ENCODE measurements at regions not wholly inside any gene's neighbourhood (a gene's known extent, or its start where the extent isn't known, plus 50 kb on each side); places are given as distances from the start of the nearest gene placed in this dataset.

DNA sequence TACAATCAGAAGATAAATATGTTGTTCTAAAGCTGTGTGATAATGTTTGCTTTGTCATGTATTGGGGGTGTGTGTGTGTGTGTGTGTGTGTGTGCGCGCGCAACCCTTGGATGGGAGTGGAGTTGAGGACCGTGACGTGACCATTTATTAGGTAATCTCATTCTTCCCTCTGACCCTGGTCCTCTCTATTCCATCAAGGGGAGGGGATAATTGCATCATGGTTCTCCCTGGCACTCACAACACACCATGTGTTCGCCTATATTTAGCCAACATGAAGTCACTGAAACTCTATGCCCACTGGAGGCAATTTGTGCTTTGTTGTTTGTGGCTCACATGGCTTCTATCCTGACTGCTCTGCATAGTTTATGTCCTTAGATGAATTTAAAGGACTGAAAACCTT is 79.8 kb upstream of the LRPPRC start:
- TF ChIP-seq MAX (IDR thresholded peaks at IDR 0.05; ENCODE audit: low read depth, low read length) (no peak), RAD21 (IDR thresholded peaks at IDR 0.05; ENCODE audit: insufficient read depth, low read depth, low read length) (no peak), EGR1 (IDR thresholded peaks at IDR 0.05; ENCODE audit: borderline replicate concordance in 1 of 2, low read depth in 2 of 2, low read length in 2 of 2) (no peak), EP300 (IDR thresholded peaks at IDR 0.05; ENCODE audit: borderline replicate concordance in 1 of 2, control insufficient read depth in 1 of 2, low read depth in 2 of 2, low read length in 2 of 2) (no peak), BCL11A (IDR thresholded peaks at IDR 0.05; ENCODE audit: low read depth, low read length) (no peak), GABPA (IDR thresholded peaks at IDR 0.05; ENCODE audit: low read depth) (no peak), SMC3 (IDR thresholded peaks at IDR 0.05; ENCODE audit: borderline replicate concordance, low read length) (no peak), POLR2A (IDR thresholded peaks at IDR 0.05; ENCODE audit: low read depth, low read length) (no peak)
- TF ChIP-seq, protein P1, sequence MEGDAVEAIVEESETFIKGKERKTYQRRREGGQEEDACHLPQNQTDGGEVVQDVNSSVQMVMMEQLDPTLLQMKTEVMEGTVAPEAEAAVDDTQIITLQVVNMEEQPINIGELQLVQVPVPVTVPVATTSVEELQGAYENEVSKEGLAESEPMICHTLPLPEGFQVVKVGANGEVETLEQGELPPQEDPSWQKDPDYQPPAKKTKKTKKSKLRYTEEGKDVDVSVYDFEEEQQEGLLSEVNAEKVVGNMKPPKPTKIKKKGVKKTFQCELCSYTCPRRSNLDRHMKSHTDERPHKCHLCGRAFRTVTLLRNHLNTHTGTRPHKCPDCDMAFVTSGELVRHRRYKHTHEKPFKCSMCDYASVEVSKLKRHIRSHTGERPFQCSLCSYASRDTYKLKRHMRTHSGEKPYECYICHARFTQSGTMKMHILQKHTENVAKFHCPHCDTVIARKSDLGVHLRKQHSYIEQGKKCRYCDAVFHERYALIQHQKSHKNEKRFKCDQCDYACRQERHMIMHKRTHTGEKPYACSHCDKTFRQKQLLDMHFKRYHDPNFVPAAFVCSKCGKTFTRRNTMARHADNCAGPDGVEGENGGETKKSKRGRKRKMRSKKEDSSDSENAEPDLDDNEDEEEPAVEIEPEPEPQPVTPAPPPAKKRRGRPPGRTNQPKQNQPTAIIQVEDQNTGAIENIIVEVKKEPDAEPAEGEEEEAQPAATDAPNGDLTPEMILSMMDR (IDR thresholded peaks at IDR 0.05 in 2 of 3, conservative IDR thresholded peaks at IDR 0.05 in 1 of 3; ENCODE audit: control insufficient read depth in 2 of 3, extremely low read depth in 1 of 3, insufficient read depth in 1 of 3, low read depth in 3 of 3, low read length in 3 of 3) = no peak
